ENCODE measurements at regions not wholly inside any gene's neighbourhood (a gene's known extent, or its start where the extent isn't known, plus 50 kb on each side); places are given as distances from the start of the nearest gene placed in this dataset.

DNA sequence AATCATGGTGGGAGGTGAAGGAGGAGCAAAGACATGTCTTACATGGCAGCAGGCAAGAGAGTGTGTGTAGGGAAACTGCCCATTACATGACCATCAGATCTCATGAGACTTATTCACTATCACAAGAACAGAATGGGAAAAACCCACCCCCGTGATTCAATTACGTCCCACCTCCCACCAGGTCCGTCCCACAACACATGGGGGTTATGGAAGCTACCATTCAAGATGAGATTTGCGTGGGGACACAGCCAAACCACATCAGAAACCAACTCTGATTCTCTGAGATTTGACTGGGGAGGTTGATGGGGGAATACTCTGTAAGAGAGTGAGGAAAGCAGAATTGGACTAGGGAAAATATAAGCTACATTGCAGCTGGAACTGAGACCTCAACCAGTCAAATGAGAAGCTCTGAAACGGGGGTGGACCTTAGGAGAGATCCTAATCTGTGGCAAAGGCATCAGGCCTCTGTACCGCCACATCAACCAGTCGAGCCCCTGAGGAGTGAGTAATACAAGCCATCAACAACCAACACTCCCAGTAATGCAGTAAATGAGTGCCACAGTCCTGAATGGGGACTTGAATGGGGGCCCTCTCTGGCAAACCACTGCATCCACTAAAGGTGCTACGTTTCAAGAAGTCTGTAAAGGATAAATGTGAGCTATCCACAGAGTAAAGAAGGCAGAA is 207.9 kb upstream of the GADL1 start:
- Histone ChIP-seq H3K4me3 (ENCODE audit: insufficient read depth, low read depth, low read length) (no peak overlapping the region), H3K9me3 (ENCODE audit: insufficient read depth, low read depth, low read length) (no peaks in the 10 kb centered on the region), H3K79me2 (ENCODE audit: insufficient read depth, low read length) (no peaks in the 10 kb centered on the region), H2AFZ (ENCODE audit: low read depth, low read length) (no peak overlapping the region), H3K36me3 (ENCODE audit: insufficient read depth, low read length) (no peaks in the 10 kb centered on the region), H3K27ac (ENCODE audit: low read depth, low read length) (no peak overlapping the region), H3K27me3 (ENCODE audit: insufficient read depth, low read length) (no peaks in the 10 kb centered on the region), H4K20me1 (ENCODE audit: insufficient read depth, low read length) (no peaks in the 10 kb centered on the region), H3K4me1 (ENCODE audit: insufficient read depth, low read length) (peaks cover 16% of the 10 kb centered on the region), H3K4me2 (ENCODE audit: low read length) (no peak overlapping the region), H3K9ac (ENCODE audit: low read length) (no peak overlapping the region)
- no peak for DNase-seq (ENCODE audit: low read depth)
- no peaks in the 10 kb centered on the region for H3K9me3 Mint-ChIP-seq (ENCODE audit: unreplicated experiment)
- no peak for FAIRE-seq
- H3K36me3 Mint-ChIP-seq (ENCODE audit: low read depth, unreplicated experiment) = no peaks in the 10 kb centered on the region
- TF ChIP-seq CTCF (IDR thresholded peaks at IDR 0.05; ENCODE audit: insufficient read depth, low read depth, low read length) (no peak), EZH2 (IDR thresholded peaks at IDR 0.05; ENCODE audit: insufficient read depth, low read length) (no peak)
- H3K27me3 Mint-ChIP-seq (ENCODE audit: low read depth, unreplicated experiment) = peaks cover 5% of the 10 kb centered on the region
- H3K27ac Mint-ChIP-seq (ENCODE audit: unreplicated experiment) = no peak overlapping the region
- H3K4me3 Mint-ChIP-seq (ENCODE audit: unreplicated experiment) = no peak overlapping the region
- peaks cover 17% of the 10 kb centered on the region for H3K4me1 Mint-ChIP-seq (ENCODE audit: low read depth, unreplicated experiment)

DNA sequence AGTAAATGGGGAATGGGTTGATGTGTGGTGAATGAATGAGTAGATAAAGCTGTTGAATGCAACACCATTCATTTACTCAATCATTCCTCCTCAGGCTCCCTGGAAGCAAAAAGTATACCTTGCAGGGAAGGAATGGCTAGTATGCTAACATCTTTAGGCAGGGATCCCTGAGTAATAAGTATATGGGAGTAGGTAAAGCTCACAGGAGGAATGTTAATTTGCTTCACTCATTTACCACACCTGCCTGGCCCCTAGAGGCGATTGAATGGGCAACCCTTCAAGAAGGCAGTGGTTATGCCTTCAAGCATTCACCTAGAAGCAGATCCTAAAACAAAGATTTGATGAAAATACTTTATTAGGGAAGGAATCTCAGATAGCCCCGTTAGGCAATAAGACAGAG is 208.7 kb upstream of the GADL1 start:
- H3K36me3 Mint-ChIP-seq (ENCODE audit: low read depth, unreplicated experiment) = no peaks in the 10 kb centered on the region
- DNase-seq (ENCODE audit: low read depth) (no peak), FAIRE-seq (no peak)
- H3K4me3 ChIP-seq (ENCODE audit: insufficient read depth, low read depth, low read length) = no peak overlapping the region
- no peaks in the 10 kb centered on the region for H3K27me3 Mint-ChIP-seq (ENCODE audit: low read depth, unreplicated experiment)
- no peak overlapping the region for H3K9ac ChIP-seq (ENCODE audit: low read length)
- no peak overlapping the region for H3K4me2 ChIP-seq (ENCODE audit: low read length)
- no peaks in the 10 kb centered on the region for H3K36me3 ChIP-seq (ENCODE audit: insufficient read depth, low read length)
- H3K27ac ChIP-seq (ENCODE audit: low read depth, low read length) = no peak overlapping the region
- no peaks in the 10 kb centered on the region for H3K79me2 ChIP-seq (ENCODE audit: insufficient read depth, low read length)
- no peaks in the 10 kb centered on the region for H4K20me1 ChIP-seq (ENCODE audit: insufficient read depth, low read length)
- no peaks in the 10 kb centered on the region for H3K9me3 ChIP-seq (ENCODE audit: insufficient read depth, low read depth, low read length)
- no peak overlapping the region for H3K4me3 Mint-ChIP-seq (ENCODE audit: unreplicated experiment)
- no peak overlapping the region for H3K27ac Mint-ChIP-seq (ENCODE audit: unreplicated experiment)
- peaks cover 17% of the 10 kb centered on the region for H3K4me1 Mint-ChIP-seq (ENCODE audit: low read depth, unreplicated experiment)
- H3K9me3 Mint-ChIP-seq (ENCODE audit: unreplicated experiment) = no peaks in the 10 kb centered on the region
- peaks cover 16% of the 10 kb centered on the region for H3K4me1 ChIP-seq (ENCODE audit: insufficient read depth, low read length)
- H3K27me3 ChIP-seq (ENCODE audit: insufficient read depth, low read length) = no peaks in the 10 kb centered on the region
- no peak for TF ChIP-seq CTCF (IDR thresholded peaks at IDR 0.05; ENCODE audit: insufficient read depth, low read depth, low read length)
- H2AFZ ChIP-seq (ENCODE audit: low read depth, low read length) = no peak overlapping the region

GRCh38 chr3:31103623-31104180 is 209.2 kb upstream of the GADL1 start:
- FAIRE-seq = no peak
- no peak for DNase-seq (ENCODE audit: low read depth)
- TF ChIP-seq EZH2 (IDR thresholded peaks at IDR 0.05; ENCODE audit: insufficient read depth, low read length) (no peak), CTCF (IDR thresholded peaks at IDR 0.05; ENCODE audit: insufficient read depth, low read depth, low read length) (no peak)
- Histone ChIP-seq H3K27me3 (ENCODE audit: insufficient read depth, low read length) (no peaks in the 10 kb centered on the region), H3K9me3 (ENCODE audit: insufficient read depth, low read depth, low read length) (no peaks in the 10 kb centered on the region), H3K79me2 (ENCODE audit: insufficient read depth, low read length) (no peaks in the 10 kb centered on the region), H3K4me3 (ENCODE audit: insufficient read depth, low read depth, low read length) (no peak overlapping the region), H2AFZ (ENCODE audit: low read depth, low read length) (no peak overlapping the region), H3K4me1 (ENCODE audit: insufficient read depth, low read length) (peaks cover 16% of the 10 kb centered on the region), H3K9ac (ENCODE audit: low read length) (no peak overlapping the region), H3K36me3 (ENCODE audit: insufficient read depth, low read length) (no peaks in the 10 kb centered on the region), H4K20me1 (ENCODE audit: insufficient read depth, low read length) (no peaks in the 10 kb centered on the region), H3K27ac (ENCODE audit: low read depth, low read length) (no peak overlapping the region), H3K4me2 (ENCODE audit: low read length) (no peak overlapping the region)
- no peak overlapping the region for H3K27ac Mint-ChIP-seq (ENCODE audit: unreplicated experiment)
- peaks cover 17% of the 10 kb centered on the region for H3K4me1 Mint-ChIP-seq (ENCODE audit: low read depth, unreplicated experiment)
- H3K27me3 Mint-ChIP-seq (ENCODE audit: low read depth, unreplicated experiment) = no peaks in the 10 kb centered on the region
- no peak overlapping the region for H3K4me3 Mint-ChIP-seq (ENCODE audit: unreplicated experiment)
- no peaks in the 10 kb centered on the region for H3K36me3 Mint-ChIP-seq (ENCODE audit: low read depth, unreplicated experiment)
- no peaks in the 10 kb centered on the region for H3K9me3 Mint-ChIP-seq (ENCODE audit: unreplicated experiment)
